Astrocyte (in vitro differentiated cells and primary cell): ENCODE measurements at regions not wholly inside any gene's neighbourhood (a gene's known extent, or its start where the extent isn't known, plus 50 kb on each side); places are given as distances from the start of the nearest gene placed in this dataset.

ENCODE experiments used
- CTCF ChIP-seq: IDR thresholded peaks from 2 replicates; pipeline ENCODE4 v1.5.1; 2011; ENCODE audit warnings: low read depth, mild to moderate bottlenecking, inconsistent platforms, low read length, moderate library complexity; ENCODE audit not compliant: insufficient read depth
- EZH2 ChIP-seq: IDR thresholded peaks from 2 replicates; pipeline ENCODE4 v1.6.1; 2012; ENCODE audit warnings: mild to moderate bottlenecking, low read length, inconsistent platforms; ENCODE audit not compliant: insufficient read depth

- TF ChIP-seq CTCF (no peak), EZH2 (no peak)
Observed at GRCh38 chr5:73295447-73295846, 122.5 kb downstream of the TMEM174 start.
